ENCODE measurements at regions not wholly inside any gene's neighbourhood (a gene's known extent, or its start where the extent isn't known, plus 50 kb on each side); places are given as distances from the start of the nearest gene placed in this dataset.

GRCh38 chr19:28285078-28285477 is 927.9 kb downstream of the UQCRFS1 start:
- TF ChIP-seq YY1 (IDR thresholded peaks at IDR 0.05; ENCODE audit: low read depth) (no peak), FOXM1 (IDR thresholded peaks at IDR 0.05; ENCODE audit: borderline replicate concordance, low read depth) (no peak), REST (IDR thresholded peaks at IDR 0.05; ENCODE audit: low read depth) (no peak), TCF12 (IDR thresholded peaks at IDR 0.05; ENCODE audit: low read depth) (no peak), MAX (IDR thresholded peaks at IDR 0.05) (no peak)

All from Ishikawa (cell line).